Transverse colon (tissue), 4 donors: ENCODE measurements at regions not wholly inside any gene's neighbourhood (a gene's known extent, or its start where the extent isn't known, plus 50 kb on each side); places are given as distances from the start of the nearest gene placed in this dataset.
"Not testable (repeated sequence)": the region's sequence is repeated elsewhere in the genome, so short reads cannot be mapped to it uniquely, and the experiment has no call there.

Experiments
- DNase-seq: peaks from one replicate; pipeline ENCODE4 v3.0.0-alpha.2; 2019
- H3K27ac ChIP-seq, 4 donors: fragments of 200-600 bp; sonication (generic); 2 replicates each; pipeline ENCODE4 v1.5.1; 2016 to 2018; ENCODE audit warnings: inconsistent platforms in 4 of 4
- H3K27me3 ChIP-seq: fragments of 200-600 bp; sonication (generic); 2 replicates; pipeline ENCODE4 v1.5.1; 2017; ENCODE audit warnings: inconsistent platforms
- H3K36me3 ChIP-seq, 4 donors: fragments of 200-600 bp; sonication (generic); 2 replicates each; pipeline ENCODE4 v1.5.1; 2017 to 2019; ENCODE audit warnings: inconsistent platforms in 4 of 4
- H3K4me1 ChIP-seq, 4 donors: fragments of 200-600 bp; sonication (generic); 2 replicates each; pipeline ENCODE4 v1.5.1; 2017 to 2020; ENCODE audit warnings: inconsistent platforms in 4 of 4
- H3K4me3 ChIP-seq, 4 donors: fragments of 200-600 bp; sonication (generic); 1 replicate in 1 of 4; 2 replicates in 3 of 4; pipeline versions ENCODE4 v1.5.1 to v1.6.1; 2017 to 2019; ENCODE audit warnings: inconsistent platforms in 4 of 4
- H3K9me3 ChIP-seq, 2 donors: fragments of 200-600 bp; sonication (generic); 2 replicates each; pipeline ENCODE4 v1.5.1; 2017 to 2019; ENCODE audit warnings: inconsistent platforms in 2 of 2
- EP300 ChIP-seq: sonication (generic); formaldehyde crosslinking; IDR thresholded peaks from one replicate; pipeline ENCODE4 v1.6.1; 2017; ENCODE audit warnings: antibody characterized with exemption, low read depth
- POLR2A ChIP-seq: fragments of 450-650 bp; IDR thresholded peaks from one replicate; pipeline ENCODE4 v1.6.1; 2016; ENCODE audit warnings: antibody characterized with exemption, mild to moderate bottlenecking, moderate library complexity
- POLR2AphosphoS5 ChIP-seq, 3 donors: sonication (generic); formaldehyde crosslinking; IDR thresholded peaks; one replicate each; pipeline ENCODE4 v1.6.1; 2016; ENCODE audit warnings: antibody characterized with exemption in 3 of 3
- WGBS, 2 donors: methylation state at CpG; one replicate each; pipeline ENCODE4 v1.1.5; 2018; ENCODE audit warnings: low coverage in 1 of 2; 5-methylcytosine and 5-hydroxymethylcytosine counted together
- in situ Hi-C, 4 donors: fragments of 200-750 bp; cut with MboI; loops; one replicate each; pipeline versions ENCODE4 v1.15.0 to v1.15.1; 2017; ENCODE audit warnings: low sequenced_read_pairs in 3 of 4, low pct_ligation_motif_present in 1 of 4, low pct_unique_long_range_greater_than_20kb in 1 of 4
- intact Hi-C: fragments of 100-400 bp; cut with DNase I; formaldehyde crosslinking; loops from one replicate; pipeline ENCODE4 v1.15.1; 2023; ENCODE audit warnings: low total_unique reads
- TF ChIP-seq, protein P1 (sequence below), 5 experiments: fragments of 200-600 bp in 3 of 5; fragments of 450-650 bp in 2 of 5; sonication (generic) in 3 of 5; IDR thresholded peaks; 1 replicate in 2 of 5; 2 replicates in 3 of 5; pipeline ENCODE4 v1.5.1; 2016 to 2017; ENCODE audit warnings: antibody characterized with exemption in 5 of 5, inconsistent platforms in 3 of 5, mild to moderate bottlenecking in 2 of 5, moderate library complexity in 1 of 5

DNA sequence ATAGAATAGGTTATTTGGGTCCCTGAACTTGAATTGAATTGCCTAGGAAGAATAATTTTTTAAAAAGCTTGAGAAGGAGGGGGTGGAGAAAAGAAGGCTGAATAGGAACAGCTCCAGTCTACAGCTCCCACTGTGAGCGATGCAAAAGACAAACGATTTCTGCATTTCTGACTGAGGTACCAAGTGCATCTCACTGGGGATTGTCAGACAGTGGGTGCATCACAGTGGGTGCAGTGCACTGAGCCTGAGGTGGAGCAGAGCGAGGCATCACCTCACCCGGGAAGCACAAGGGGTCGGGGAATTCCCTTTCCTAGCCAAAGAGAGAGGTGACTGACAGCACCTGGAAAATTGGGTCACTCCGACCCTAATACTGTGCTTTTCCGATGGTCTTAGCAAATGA is 782.2 kb upstream of the RGMB start:
- TF ChIP-seq POLR2A (no peak), POLR2AphosphoS5 (IDR thresholded peaks at IDR 0.05) (no peak), EP300 (no peak)
- no peaks in the 10 kb centered on the region for H3K36me3 ChIP-seq
- no peak overlapping the region for H3K27ac ChIP-seq
- WGBS, 2 donors: 87 to 90% methylated on average over 2 to 7 of the region's 7 CpGs
- intact Hi-C loops (no loop called here), in situ Hi-C loops (no loop called here)
- H3K27me3 ChIP-seq: no peaks in the 10 kb centered on the region
- no peaks in the 10 kb centered on the region for H3K4me1 ChIP-seq
- no peak overlapping the region for H3K4me3 ChIP-seq
- DNase-seq: no peak
- H3K9me3 ChIP-seq: no peaks in the 10 kb centered on the region

DNA sequence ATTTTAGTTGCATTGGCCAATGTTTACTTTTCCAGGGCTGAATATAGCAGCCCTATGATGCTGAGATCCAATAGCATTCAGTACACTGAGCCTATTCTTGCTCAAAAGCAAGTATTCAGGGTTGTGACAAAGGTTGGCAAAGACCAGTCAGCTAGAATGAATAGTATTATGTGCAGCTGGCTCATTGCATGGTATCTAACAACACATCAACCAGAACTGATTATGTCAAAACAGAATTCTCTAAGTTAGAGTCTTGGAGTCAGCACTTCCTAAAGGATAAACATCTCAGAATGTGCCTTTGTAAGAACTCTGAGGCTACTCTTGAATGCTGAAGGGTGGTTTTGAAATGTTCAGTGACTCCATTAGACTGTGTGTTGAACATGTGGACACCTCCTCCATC is 774.5 kb upstream of the RGMB start:
- Histone ChIP-seq H3K4me1 (no peaks in the 10 kb centered on the region), H3K36me3 (no peaks in the 10 kb centered on the region), H3K9me3 (no peaks in the 10 kb centered on the region), H3K27me3 (no peaks in the 10 kb centered on the region), H3K27ac (no peak overlapping the region), H3K4me3 (no peak overlapping the region)
- no peak for DNase-seq
- TF ChIP-seq POLR2A: no peak
- intact Hi-C loops: no loop called here
- in situ Hi-C loops: no loop called here

DNA sequence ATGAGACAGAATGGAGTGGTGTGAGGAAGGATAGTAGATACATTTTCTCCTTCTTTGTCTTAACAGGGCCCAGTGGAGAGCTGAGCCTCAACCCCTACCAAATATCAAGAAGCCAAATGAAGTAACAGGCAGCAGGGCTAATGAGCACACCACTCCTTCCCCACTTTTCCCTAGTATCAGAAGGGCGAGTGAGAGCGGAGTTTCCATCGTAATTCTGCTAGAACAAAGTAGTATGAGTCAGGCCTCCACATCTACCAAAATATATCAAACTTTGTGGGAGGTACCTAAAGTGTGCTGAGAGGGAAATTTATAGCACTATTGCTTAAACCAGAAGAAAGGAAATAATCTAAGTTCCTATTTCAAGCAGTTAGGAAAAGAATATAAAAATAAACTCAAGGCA is 769.0 kb upstream of the RGMB start:
- Histone ChIP-seq H3K36me3 (no peaks in the 10 kb centered on the region), H3K27ac (no peak overlapping the region), H3K4me3 (no peak overlapping the region), H3K9me3 (no peaks in the 10 kb centered on the region), H3K4me1 (no peaks in the 10 kb centered on the region), H3K27me3 (no peaks in the 10 kb centered on the region)
- WGBS, 2 donors: 82 to 100% methylated on average over 3 of the region's 3 CpGs
- intact Hi-C loops: no loop called here
- in situ Hi-C loops: no loop called here
- TF ChIP-seq POLR2AphosphoS5 (IDR thresholded peaks at IDR 0.05) (no peak), EP300 (no peak), POLR2A (no peak)
- TF ChIP-seq, protein P1, sequence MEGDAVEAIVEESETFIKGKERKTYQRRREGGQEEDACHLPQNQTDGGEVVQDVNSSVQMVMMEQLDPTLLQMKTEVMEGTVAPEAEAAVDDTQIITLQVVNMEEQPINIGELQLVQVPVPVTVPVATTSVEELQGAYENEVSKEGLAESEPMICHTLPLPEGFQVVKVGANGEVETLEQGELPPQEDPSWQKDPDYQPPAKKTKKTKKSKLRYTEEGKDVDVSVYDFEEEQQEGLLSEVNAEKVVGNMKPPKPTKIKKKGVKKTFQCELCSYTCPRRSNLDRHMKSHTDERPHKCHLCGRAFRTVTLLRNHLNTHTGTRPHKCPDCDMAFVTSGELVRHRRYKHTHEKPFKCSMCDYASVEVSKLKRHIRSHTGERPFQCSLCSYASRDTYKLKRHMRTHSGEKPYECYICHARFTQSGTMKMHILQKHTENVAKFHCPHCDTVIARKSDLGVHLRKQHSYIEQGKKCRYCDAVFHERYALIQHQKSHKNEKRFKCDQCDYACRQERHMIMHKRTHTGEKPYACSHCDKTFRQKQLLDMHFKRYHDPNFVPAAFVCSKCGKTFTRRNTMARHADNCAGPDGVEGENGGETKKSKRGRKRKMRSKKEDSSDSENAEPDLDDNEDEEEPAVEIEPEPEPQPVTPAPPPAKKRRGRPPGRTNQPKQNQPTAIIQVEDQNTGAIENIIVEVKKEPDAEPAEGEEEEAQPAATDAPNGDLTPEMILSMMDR (IDR thresholded peaks at IDR 0.05): no peak
- DNase-seq: no peak

DNA sequence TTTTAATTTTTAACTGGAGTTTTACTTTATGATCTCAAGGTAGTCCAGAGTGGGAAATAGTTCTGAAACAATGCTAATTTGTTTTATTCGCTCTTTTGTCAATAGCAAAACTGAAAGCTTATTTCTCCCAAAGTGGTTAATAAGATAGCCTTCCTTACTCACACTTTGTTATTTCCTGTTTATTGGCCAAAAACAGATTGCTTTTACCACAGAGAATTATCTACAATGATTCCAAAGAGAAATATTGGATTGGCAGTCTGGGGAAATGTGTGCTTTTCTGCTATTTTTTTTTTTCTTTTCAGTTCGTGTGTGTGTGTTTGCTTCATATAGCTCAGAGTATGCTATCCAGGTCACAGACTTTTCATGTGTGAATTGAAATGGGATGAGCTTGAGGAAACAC is 756.7 kb upstream of the RGMB start:
- no peak for TF ChIP-seq POLR2AphosphoS5 (IDR thresholded peaks at IDR 0.05)
- TF ChIP-seq, protein P1 (IDR thresholded peaks at IDR 0.05): no peak
- no peak for TF ChIP-seq POLR2A
- no peak for TF ChIP-seq EP300
- in situ Hi-C loops (no loop called here), intact Hi-C loops (no loop called here)
- WGBS, 2 donors: 73 to 82% methylated on average over 2 of the region's 2 CpGs
- Histone ChIP-seq H3K4me3 (no peak overlapping the region), H3K4me1 (no peaks in the 10 kb centered on the region), H3K27ac (no peak overlapping the region), H3K9me3 (no peaks in the 10 kb centered on the region), H3K36me3 (no peaks in the 10 kb centered on the region), H3K27me3 (no peaks in the 10 kb centered on the region)
- DNase-seq: no peak

DNA sequence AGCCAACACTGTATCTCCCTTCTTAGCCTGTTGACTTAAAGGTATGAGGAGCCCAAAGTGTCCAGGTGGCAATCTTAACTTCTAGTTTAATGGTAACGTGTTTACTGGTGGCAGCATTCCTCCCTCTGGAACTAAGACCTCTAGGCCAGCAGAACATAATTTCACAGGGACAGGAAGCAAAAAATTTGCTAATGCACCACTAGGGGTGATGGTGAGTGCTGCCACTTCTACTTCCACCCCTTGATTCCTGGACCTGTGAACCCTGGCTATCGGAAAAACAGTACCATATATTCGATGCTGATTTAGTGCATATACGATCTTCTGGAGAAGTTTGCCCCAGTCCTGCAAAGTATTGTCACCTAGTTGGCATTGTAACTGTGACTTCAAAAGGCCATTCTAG is 743.2 kb upstream of the RGMB start:
- H3K4me1 ChIP-seq, H3K4me3 ChIP-seq, in situ Hi-C loops, intact Hi-C loops, H3K27ac ChIP-seq, DNase-seq, H3K27me3 ChIP-seq, H3K36me3 ChIP-seq, H3K9me3 ChIP-seq: not testable (repeated sequence)
- 89 to 93% methylated on average over 4 of the region's 4 CpGs for WGBS, 2 donors

DNA sequence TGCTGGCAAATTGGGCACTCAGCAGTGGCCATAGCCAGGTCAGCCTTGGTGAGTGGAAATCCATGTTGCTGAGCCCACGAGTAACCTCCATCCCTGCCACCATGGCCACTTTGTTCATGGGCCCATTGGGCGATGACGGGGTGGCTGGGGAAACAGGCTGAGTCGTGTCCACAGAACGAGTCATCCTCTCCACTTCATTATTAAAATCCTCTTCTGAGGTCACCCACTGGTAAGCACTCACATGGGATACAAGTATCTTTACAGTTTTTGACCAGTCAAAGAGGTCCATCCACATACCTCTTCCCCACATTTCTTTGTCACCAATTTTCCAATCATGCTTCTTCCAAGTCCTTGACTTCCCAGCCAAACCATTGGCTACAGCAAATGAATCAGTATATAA is 742.4 kb upstream of the RGMB start:
- H3K4me1 ChIP-seq, H3K36me3 ChIP-seq, H3K27me3 ChIP-seq, H3K27ac ChIP-seq, DNase-seq, H3K9me3 ChIP-seq, intact Hi-C loops, in situ Hi-C loops, H3K4me3 ChIP-seq: not testable (repeated sequence)
- whole genome bisulfite sequencing, 2 donors: 80 to 91% methylated on average over 3 to 5 of the region's 5 CpGs
